Putamen (tissue), 1 donor: ENCODE measurements at regions not wholly inside any gene's neighbourhood (a gene's known extent, or its start where the extent isn't known, plus 50 kb on each side); places are given as distances from the start of the nearest gene placed in this dataset.

ENCODE experiments used
- DNase-seq: peaks from one replicate; pipeline ENCODE4 v3.0.0-alpha.2; 2016; ENCODE audit warnings: low spot score

GRCh38 chr1:194338241-194338948, 1152.0 kb upstream of the B3GALT2 start:
- no peak for DNase-seq

- no peak for DNase-seq
Observed at GRCh38 chr1:194333240-194333639, 1146.8 kb upstream of the B3GALT2 start.

GRCh38 chr1:194331758-194332157, 1145.3 kb upstream of the B3GALT2 start:
- no peak for DNase-seq

GRCh38 chr1:194322751-194323150, 1136.3 kb upstream of the B3GALT2 start:
- DNase-seq, result no peak

GRCh38 chr1:194318790-194319280, 1132.4 kb upstream of the B3GALT2 start:
- no peak for DNase-seq

GRCh38 chr1:194309697-194310096, 1123.3 kb upstream of the B3GALT2 start:
- DNase-seq, result no peak

GRCh38 chr1:194309269-194309668, 1122.9 kb upstream of the B3GALT2 start:
- DNase-seq, result no peak

- no peak for DNase-seq
Observed at GRCh38 chr1:194300776-194301175, 1114.4 kb upstream of the B3GALT2 start.

- no peak for DNase-seq
Observed at GRCh38 chr1:194300340-194300739, 1113.9 kb upstream of the B3GALT2 start.

- DNase-seq, result no peak
Observed at GRCh38 chr1:194298007-194298598, 1111.7 kb upstream of the B3GALT2 start.

GRCh38 chr1:194297094-194297493, 1110.7 kb upstream of the B3GALT2 start:
- no peak for DNase-seq

GRCh38 chr1:194296201-194296600, 1109.8 kb upstream of the B3GALT2 start:
- DNase-seq, result no peak

GRCh38 chr1:194295685-194296084, 1109.3 kb upstream of the B3GALT2 start:
- no peak for DNase-seq

- DNase-seq, result no peak
Observed at GRCh38 chr1:194293851-194294405, 1107.5 kb upstream of the B3GALT2 start.

- no peak for DNase-seq
Observed at GRCh38 chr1:194292966-194293365, 1106.6 kb upstream of the B3GALT2 start.

- no peak for DNase-seq
Observed at GRCh38 chr1:194289569-194290266, 1103.3 kb upstream of the B3GALT2 start.

GRCh38 chr1:194288238-194288637, 1101.8 kb upstream of the B3GALT2 start:
- no peak for DNase-seq

- DNase-seq, result no peak
Observed at GRCh38 chr1:194281376-194281775, 1095.0 kb upstream of the B3GALT2 start.

GRCh38 chr1:194280463-194280862, 1094.0 kb upstream of the B3GALT2 start:
- no peak for DNase-seq

- no peak for DNase-seq
Observed at GRCh38 chr1:194279975-194280374, 1093.6 kb upstream of the B3GALT2 start.

GRCh38 chr1:194277927-194278326, 1091.5 kb upstream of the B3GALT2 start:
- DNase-seq, result no peak

- DNase-seq, result no peak
Observed at GRCh38 chr1:194273660-194274059, 1087.2 kb upstream of the B3GALT2 start.

- no peak for DNase-seq
Observed at GRCh38 chr1:194268839-194269238, 1082.4 kb upstream of the B3GALT2 start.
